ENCODE measurements at regions not wholly inside any gene's neighbourhood (a gene's known extent, or its start where the extent isn't known, plus 50 kb on each side); places are given as distances from the start of the nearest gene placed in this dataset.

DNA sequence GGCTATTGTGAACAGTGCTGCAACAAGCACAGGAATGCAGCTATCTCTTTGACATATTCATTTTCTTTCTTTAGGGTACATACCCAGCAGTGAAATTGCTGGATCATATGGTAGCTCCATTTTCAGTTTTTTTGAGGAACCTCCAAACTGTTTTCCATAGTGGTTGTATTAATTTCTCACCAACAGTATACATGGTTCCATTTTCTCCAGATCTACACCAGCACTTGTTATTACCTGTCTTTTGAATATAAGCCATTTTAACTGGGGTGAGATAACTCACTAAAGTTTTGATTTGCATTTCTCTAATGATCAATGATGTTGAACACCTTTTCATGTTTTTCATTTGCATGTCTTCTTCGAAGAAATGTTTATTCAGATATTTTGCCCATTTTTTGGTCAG is 241.1 kb upstream of the AGTR2 start:
- Histone ChIP-seq H3K9ac (ENCODE audit: control insufficient read depth, extremely low read depth, insufficient read depth, low read length) (no peak overlapping the region), H3K36me3 (ENCODE audit: control insufficient read depth in 2 of 2, extremely low read depth in 1 of 2, insufficient read depth in 2 of 2, low read length in 2 of 2) (no peaks in the 10 kb centered on the region), H3K27me3 (ENCODE audit: control insufficient read depth, extremely low read depth, insufficient read depth, low read length) (peaks cover 2% of the 10 kb centered on the region), H3K4me3 (ENCODE audit: control insufficient read depth in 2 of 3, extremely low read depth in 1 of 3, insufficient read depth in 2 of 3, low read depth in 1 of 3, low read length in 3 of 3) (no peak overlapping the region), H2AFZ (ENCODE audit: control insufficient read depth, low read length) (no peak overlapping the region), H3K4me1 (ENCODE audit: control insufficient read depth, extremely low read depth, insufficient read depth, low read length) (no peaks in the 10 kb centered on the region), H3K79me2 (ENCODE audit: control insufficient read depth, insufficient read depth, low read length) (no peaks in the 10 kb centered on the region), H3K4me2 (ENCODE audit: control insufficient read depth, extremely low read depth, insufficient read depth, low read depth, low read length) (no peak overlapping the region), H3K27ac (ENCODE audit: control insufficient read depth, insufficient read depth, low read length) (no peak overlapping the region), H3K9me1 (ENCODE audit: control insufficient read depth, extremely low read depth, insufficient read depth, low read length) (no peaks in the 10 kb centered on the region), H3K9me3 (ENCODE audit: control insufficient read depth, low read depth, low read length) (peaks cover 4% of the 10 kb centered on the region), H4K20me1 (ENCODE audit: control insufficient read depth, extremely low read depth, insufficient read depth, low read length) (no peaks in the 10 kb centered on the region)
- no peak for FAIRE-seq
- dilution Hi-C loops (cut with MboI; ENCODE audit: extremely low pct_ligation_motif_present, low sequenced_read_pairs): no loop called here
- TF ChIP-seq CTCF (optimal IDR thresholded peaks at IDR 0.05 in 1 of 3, IDR thresholded peaks at IDR 0.05 in 1 of 3, conservative IDR thresholded peaks at IDR 0.05 in 1 of 3; ENCODE audit: extremely low read depth in 1 of 3, insufficient read depth in 2 of 3, low read length in 3 of 3): no peak
- TF ChIP-seq EZH2 (IDR thresholded peaks at IDR 0.05; ENCODE audit: low read length): no peak
- DNase-seq (ENCODE audit: low read depth, low spot score): no peak

- H3K79me2 ChIP-seq (ENCODE audit: control insufficient read depth, insufficient read depth, low read length): no peaks in the 10 kb centered on the region
- H3K27me3 ChIP-seq (ENCODE audit: control insufficient read depth, extremely low read depth, insufficient read depth, low read length): peaks cover 3% of the 10 kb centered on the region
- TF ChIP-seq EZH2 (IDR thresholded peaks at IDR 0.05; ENCODE audit: low read length) (no peak), CTCF (optimal IDR thresholded peaks at IDR 0.05 in 1 of 3, IDR thresholded peaks at IDR 0.05 in 1 of 3, conservative IDR thresholded peaks at IDR 0.05 in 1 of 3; ENCODE audit: extremely low read depth in 1 of 3, insufficient read depth in 2 of 3, low read length in 3 of 3) (no peak)
- H3K4me1 ChIP-seq (ENCODE audit: control insufficient read depth, extremely low read depth, insufficient read depth, low read length): no peaks in the 10 kb centered on the region
- H3K9me3 ChIP-seq (ENCODE audit: control insufficient read depth, low read depth, low read length): no peaks in the 10 kb centered on the region
- DNase-seq (ENCODE audit: low read depth, low spot score): no peak
- H3K4me2 ChIP-seq (ENCODE audit: control insufficient read depth, extremely low read depth, insufficient read depth, low read depth, low read length): no peak overlapping the region
- no peak overlapping the region for H3K27ac ChIP-seq (ENCODE audit: control insufficient read depth, insufficient read depth, low read length)
- H3K36me3 ChIP-seq (ENCODE audit: control insufficient read depth in 2 of 2, extremely low read depth in 1 of 2, insufficient read depth in 2 of 2, low read length in 2 of 2): no peaks in the 10 kb centered on the region
- no peak overlapping the region for H3K4me3 ChIP-seq (ENCODE audit: control insufficient read depth in 2 of 3, extremely low read depth in 1 of 3, insufficient read depth in 2 of 3, low read depth in 1 of 3, low read length in 3 of 3)
- dilution Hi-C loops (cut with MboI; ENCODE audit: extremely low pct_ligation_motif_present, low sequenced_read_pairs): no loop called here
- no peaks in the 10 kb centered on the region for H3K9me1 ChIP-seq (ENCODE audit: control insufficient read depth, extremely low read depth, insufficient read depth, low read length)
- H2AFZ ChIP-seq (ENCODE audit: control insufficient read depth, low read length): no peak overlapping the region
- no peak overlapping the region for H3K9ac ChIP-seq (ENCODE audit: control insufficient read depth, extremely low read depth, insufficient read depth, low read length)
- no peak for FAIRE-seq
- no peaks in the 10 kb centered on the region for H4K20me1 ChIP-seq (ENCODE audit: control insufficient read depth, extremely low read depth, insufficient read depth, low read length)
Observed at GRCh38 chrX:115936008-115936407, 234.5 kb upstream of the AGTR2 start.
